ENCODE measurements at regions not wholly inside any gene's neighbourhood (a gene's known extent, or its start where the extent isn't known, plus 50 kb on each side); places are given as distances from the start of the nearest gene placed in this dataset.
"Not testable (repeated sequence)": the region's sequence is repeated elsewhere in the genome, so short reads cannot be mapped to it uniquely, and the experiment has no call there.

- DNase-seq (ENCODE audit: low read depth, low spot score) (no peak), ATAC-seq (no peak), FAIRE-seq (no peak)
- ChIA-PET RAD21 (ENCODE audit: unreplicated experiment) (no interaction called here), POLR2A (no interaction called here), CTCF (no interaction called here), SMC1A (ENCODE audit: uncharacterized antibody, unreplicated experiment) (no interaction called here)
- 46% methylated on average over 2 of the region's 2 CpGs for WGBS (ENCODE audit: insufficient coverage, insufficient replicate concordance, low lambda C conversion rate, missing lambda C conversion rate)
- no peak overlapping the region for H3K4me2 ChIP-seq (ENCODE audit: control insufficient read depth, insufficient read depth)
- in situ Hi-C loops (cut with MboI) (no loop called here), intact Hi-C loops (cut with micrococcal nuclease; ENCODE audit: unreplicated experiment) (no loop called here)
- no peaks in the 10 kb centered on the region for H3K27me3 ChIP-seq (replicated peaks in 1 of 2; ENCODE audit: control insufficient read depth in 2 of 2, insufficient read depth in 2 of 2, low read length in 1 of 2)
- TF ChIP-seq USF1 (IDR thresholded peaks at IDR 0.05; ENCODE audit: borderline replicate concordance, extremely low read length, insufficient read depth, low read depth, low read length) (no peak), BACH1 (IDR thresholded peaks at IDR 0.05; ENCODE audit: borderline replicate concordance) (no peak), POU2F2 (IDR thresholded peaks at IDR 0.05; ENCODE audit: borderline replicate concordance, low read depth, low read length) (no peak), ATF2 (IDR thresholded peaks at IDR 0.05; ENCODE audit: low read length) (no peak), PAX8 (IDR thresholded peaks at IDR 0.05) (no peak), E4F1 (IDR thresholded peaks at IDR 0.05; ENCODE audit: borderline replicate concordance, partially characterized antibody) (no peak), BCL11A (IDR thresholded peaks at IDR 0.05; ENCODE audit: low read depth, low read length) (no peak), ZSCAN29 (IDR thresholded peaks at IDR 0.05) (no peak), POLR2AphosphoS5 (IDR thresholded peaks at IDR 0.05; ENCODE audit: low read length) (no peak)
- no peaks in the 10 kb centered on the region for H3K4me1 ChIP-seq (ENCODE audit: control insufficient read depth, insufficient read depth, low read length)
- no peak overlapping the region for H2AFZ ChIP-seq (ENCODE audit: control insufficient read depth, low read depth, low read length)
- no TSS peak for BruUV-seq (replicated peaks)
- H3K79me2 ChIP-seq (ENCODE audit: control insufficient read depth, insufficient read depth, low read length): no peaks in the 10 kb centered on the region
- H3K4me3 ChIP-seq: no peak overlapping the region
- H3K36me3 ChIP-seq (ENCODE audit: control insufficient read depth in 2 of 2, insufficient read depth in 2 of 2, low read length in 1 of 2): no peaks in the 10 kb centered on the region
- no peak overlapping the region for H3K27ac ChIP-seq (ENCODE audit: control insufficient read depth, insufficient read depth)
- H3K9ac ChIP-seq (ENCODE audit: control insufficient read depth, insufficient read depth, low read length): no peak overlapping the region
- no peaks in the 10 kb centered on the region for H4K20me1 ChIP-seq (ENCODE audit: control insufficient read depth, insufficient read depth)
- no peaks in the 10 kb centered on the region; the same call in 2 of the 3 replicates for H3K9me3 ChIP-seq (replicated peaks; ENCODE audit: control insufficient read depth, insufficient read depth, low read length)
These were observed 2170.5 kb upstream of the DEFB115 start for GRCh38 chr20:29086938-29087337.

- SMC1A ChIA-PET (ENCODE audit: uncharacterized antibody, unreplicated experiment); H3K27me3 ChIP-seq (replicated peaks in 1 of 2; ENCODE audit: control insufficient read depth in 2 of 2, insufficient read depth in 2 of 2, low read length in 1 of 2); ATAC-seq; H4K20me1 ChIP-seq (ENCODE audit: control insufficient read depth, insufficient read depth); H3K79me2 ChIP-seq (ENCODE audit: control insufficient read depth, insufficient read depth, low read length); H2AFZ ChIP-seq (ENCODE audit: control insufficient read depth, low read depth, low read length); H3K36me3 ChIP-seq (ENCODE audit: control insufficient read depth in 2 of 2, insufficient read depth in 2 of 2, low read length in 1 of 2); in situ Hi-C loops (cut with MboI); H3K9me3 ChIP-seq (replicated peaks; ENCODE audit: control insufficient read depth, insufficient read depth, low read length); H3K9ac ChIP-seq (ENCODE audit: control insufficient read depth, insufficient read depth, low read length); CTCF ChIA-PET; POLR2A ChIA-PET; DNase-seq (ENCODE audit: low read depth, low spot score); H3K4me3 ChIP-seq; BruUV-seq (replicated peaks); H3K27ac ChIP-seq (ENCODE audit: control insufficient read depth, insufficient read depth); RAD21 ChIA-PET (ENCODE audit: unreplicated experiment); intact Hi-C loops (cut with micrococcal nuclease; ENCODE audit: unreplicated experiment); H3K4me1 ChIP-seq (ENCODE audit: control insufficient read depth, insufficient read depth, low read length); FAIRE-seq; H3K4me2 ChIP-seq (ENCODE audit: control insufficient read depth, insufficient read depth): not testable (repeated sequence)
- 0% methylated on average over 3 of the region's 3 CpGs for WGBS (ENCODE audit: insufficient coverage, insufficient replicate concordance, low lambda C conversion rate, missing lambda C conversion rate)
These were observed 2169.6 kb upstream of the DEFB115 start for GRCh38 chr20:29087887-29088286.
